ENCODE measurements at regions not wholly inside any gene's neighbourhood (a gene's known extent, or its start where the extent isn't known, plus 50 kb on each side); places are given as distances from the start of the nearest gene placed in this dataset.

DNA sequence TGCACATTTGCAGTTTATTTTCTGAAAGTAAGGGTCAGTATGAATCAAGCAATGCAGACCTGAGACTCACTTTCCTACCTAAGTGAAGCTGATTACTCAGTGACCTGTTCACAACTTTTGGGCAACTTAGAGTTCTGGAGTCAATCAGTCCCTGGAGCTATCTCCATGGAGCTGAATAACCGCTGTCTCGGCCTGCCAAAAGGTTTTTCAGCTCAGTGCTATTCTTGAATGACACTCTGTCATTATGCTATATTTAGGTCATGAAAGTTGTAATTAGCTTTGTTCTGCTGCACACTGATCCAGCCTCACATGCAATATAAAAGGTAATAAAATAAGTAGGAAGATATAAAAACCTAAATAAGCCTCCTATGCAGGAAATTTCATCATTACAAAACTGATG lies 356.0 kb downstream of the BMP2 start:
- TF ChIP-seq, protein P1, sequence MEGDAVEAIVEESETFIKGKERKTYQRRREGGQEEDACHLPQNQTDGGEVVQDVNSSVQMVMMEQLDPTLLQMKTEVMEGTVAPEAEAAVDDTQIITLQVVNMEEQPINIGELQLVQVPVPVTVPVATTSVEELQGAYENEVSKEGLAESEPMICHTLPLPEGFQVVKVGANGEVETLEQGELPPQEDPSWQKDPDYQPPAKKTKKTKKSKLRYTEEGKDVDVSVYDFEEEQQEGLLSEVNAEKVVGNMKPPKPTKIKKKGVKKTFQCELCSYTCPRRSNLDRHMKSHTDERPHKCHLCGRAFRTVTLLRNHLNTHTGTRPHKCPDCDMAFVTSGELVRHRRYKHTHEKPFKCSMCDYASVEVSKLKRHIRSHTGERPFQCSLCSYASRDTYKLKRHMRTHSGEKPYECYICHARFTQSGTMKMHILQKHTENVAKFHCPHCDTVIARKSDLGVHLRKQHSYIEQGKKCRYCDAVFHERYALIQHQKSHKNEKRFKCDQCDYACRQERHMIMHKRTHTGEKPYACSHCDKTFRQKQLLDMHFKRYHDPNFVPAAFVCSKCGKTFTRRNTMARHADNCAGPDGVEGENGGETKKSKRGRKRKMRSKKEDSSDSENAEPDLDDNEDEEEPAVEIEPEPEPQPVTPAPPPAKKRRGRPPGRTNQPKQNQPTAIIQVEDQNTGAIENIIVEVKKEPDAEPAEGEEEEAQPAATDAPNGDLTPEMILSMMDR (IDR thresholded peaks at IDR 0.05; ENCODE audit: insufficient read depth, low read length, poor library complexity, severe bottlenecking) = no peak
- TF ChIP-seq EZH2phosphoT487 (conservative IDR thresholded peaks at IDR 0.05; ENCODE audit: low read length) = no peak
